Keratinocyte (primary cell): ENCODE measurements at regions not wholly inside any gene's neighbourhood (a gene's known extent, or its start where the extent isn't known, plus 50 kb on each side); places are given as distances from the start of the nearest gene placed in this dataset.

ENCODE experiments used
- DNase-seq: peaks from one replicate; pipeline ENCODE4 v3.0.0-alpha.2; 2011; ENCODE audit warnings: low read depth, missing footprints, low spot score
- FAIRE-seq: peaks from 2 replicates; lab custom pipeline; 2011; peaks lifted over from hg19 to GRCh38; lab: Jason Lieb, UNC
- H2AFZ ChIP-seq: 2 replicates; pipeline ENCODE4 v1.6.0; 2012; ENCODE audit warnings: low read length, control low read depth, inconsistent platforms; ENCODE audit not compliant: control insufficient read depth
- H3K27ac ChIP-seq: 2 replicates; pipeline ENCODE4 v1.5.1; 2011; ENCODE audit warnings: low read length; ENCODE audit not compliant: control insufficient read depth, insufficient read depth
- H3K27me3 ChIP-seq: 3 replicates; pipeline ENCODE4 v1.6.0; 2011; ENCODE audit warnings: low read length; ENCODE audit not compliant: control insufficient read depth, insufficient read depth; ENCODE audit errors: extremely low read depth
- H3K36me3 ChIP-seq, 2 experiments: 2 replicates in 1 of 2; 3 replicates in 1 of 2; pipeline ENCODE4 v1.5.1; 2011; ENCODE audit warnings: low read length in 2 of 2, mild to moderate bottlenecking in 1 of 2; ENCODE audit not compliant: control insufficient read depth in 2 of 2, insufficient read depth in 2 of 2; ENCODE audit errors: extremely low read depth in 1 of 2
- H3K4me1 ChIP-seq: 3 replicates; pipeline ENCODE4 v1.5.1; 2011; ENCODE audit warnings: low read length; ENCODE audit not compliant: control insufficient read depth, insufficient read depth; ENCODE audit errors: extremely low read depth
- H3K4me2 ChIP-seq: 3 replicates; pipeline ENCODE4 v1.6.0; 2011; ENCODE audit warnings: low read depth, low read length; ENCODE audit not compliant: control insufficient read depth, insufficient read depth; ENCODE audit errors: extremely low read depth
- H3K4me3 ChIP-seq, 3 experiments: fragments of 200-600 bp in 1 of 3; sonication (generic) in 1 of 3; 2 replicates in 2 of 3; 3 replicates in 1 of 3; pipeline ENCODE4 v1.5.1; 2011 to 2016; ENCODE audit warnings: low read length in 3 of 3, mild to moderate bottlenecking in 3 of 3, control low read depth in 2 of 3, inconsistent platforms in 1 of 3, low read depth in 1 of 3, mixed read lengths in 1 of 3, mixed run types in 1 of 3, moderate library complexity in 1 of 3; ENCODE audit not compliant: control insufficient read depth in 2 of 3, insufficient read depth in 2 of 3; ENCODE audit errors: extremely low read depth in 1 of 3
- H3K79me2 ChIP-seq: 2 replicates; pipeline ENCODE4 v1.6.0; 2012; ENCODE audit warnings: low read length; ENCODE audit not compliant: control insufficient read depth, insufficient read depth
- H3K9ac ChIP-seq: 3 replicates; pipeline ENCODE4 v1.6.0; 2011; ENCODE audit warnings: low read length; ENCODE audit not compliant: control insufficient read depth, insufficient read depth; ENCODE audit errors: extremely low read depth
- H3K9me1 ChIP-seq: 3 replicates; pipeline ENCODE4 v1.6.0; 2011; ENCODE audit warnings: low read length; ENCODE audit not compliant: control insufficient read depth, insufficient read depth; ENCODE audit errors: extremely low read depth
- H3K9me3 ChIP-seq: 2 replicates; pipeline ENCODE4 v1.5.1; 2012; ENCODE audit warnings: low read depth, low read length; ENCODE audit not compliant: control insufficient read depth
- H4K20me1 ChIP-seq: 3 replicates; pipeline ENCODE4 v1.6.0; 2011; ENCODE audit warnings: low read length; ENCODE audit not compliant: control insufficient read depth, insufficient read depth; ENCODE audit errors: extremely low read depth
- EZH2 ChIP-seq: IDR thresholded peaks from one replicate; pipeline ENCODE4 v1.6.1; 2012; ENCODE audit warnings: inconsistent platforms, mild to moderate bottlenecking, low read length, moderate library complexity
- dilution Hi-C: fragments of 300-500 bp; cut with MboI; formaldehyde crosslinking; loops from one replicate; pipeline ENCODE4 v1.7.0; 2020; ENCODE audit warnings: low sequenced_read_pairs; ENCODE audit not compliant: extremely low pct_ligation_motif_present
- TF ChIP-seq, protein P1 (sequence below), 3 experiments: IDR thresholded peaks in 1 of 3; conservative IDR thresholded peaks in 1 of 3; optimal IDR thresholded peaks in 1 of 3; 2 replicates in 2 of 3; 3 replicates in 1 of 3; pipeline versions ENCODE3 to v1.5.1; 2011; ENCODE audit warnings: low read length in 3 of 3, mild to moderate bottlenecking in 3 of 3, moderate library complexity in 2 of 3, control low read depth in 1 of 3, inconsistent platforms in 1 of 3; ENCODE audit not compliant: insufficient read depth in 2 of 3; ENCODE audit errors: extremely low read depth in 1 of 3

DNA sequence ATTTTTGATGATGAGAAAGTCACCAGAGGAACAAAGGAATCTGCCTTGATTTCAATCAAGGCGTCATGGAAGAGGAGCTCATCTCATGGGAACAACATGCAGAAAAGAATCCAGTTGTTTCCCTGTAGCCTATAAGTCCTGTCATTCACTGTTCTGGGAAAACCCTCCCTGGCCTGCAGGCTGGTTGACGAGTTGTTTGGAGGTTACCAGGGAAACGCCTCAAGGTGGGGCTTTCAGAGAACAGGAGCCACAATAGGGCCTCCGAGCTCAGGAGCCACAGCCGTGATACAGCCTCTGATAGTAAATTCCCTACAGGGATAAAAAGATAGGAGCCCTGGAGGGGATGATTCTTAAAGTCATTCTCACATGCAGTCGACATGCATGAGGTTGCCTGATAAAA, 135.2 kb downstream of the PSMG1 start:
- no peak for TF ChIP-seq EZH2
- DNase-seq (peak; percentile 92), FAIRE-seq (peak; percentile 85)
- Histone ChIP-seq H3K79me2 (no peaks in the 10 kb centered on the region), H3K4me3 (no peak overlapping the region), H3K9me3 (no peaks in the 10 kb centered on the region), H3K9ac (peak overlapping the region; percentile 73), H3K36me3 (no peaks in the 10 kb centered on the region), H3K27me3 (no peaks in the 10 kb centered on the region), H2AFZ (no peak overlapping the region), H3K4me2 (peak overlapping the region; percentile 86), H4K20me1 (no peaks in the 10 kb centered on the region), H3K4me1 (peaks cover 55% of the 10 kb centered on the region), H3K27ac (peak overlapping the region; percentile 98), H3K9me1 (no peaks in the 10 kb centered on the region)
- dilution Hi-C loops, result no loop called here

DNA sequence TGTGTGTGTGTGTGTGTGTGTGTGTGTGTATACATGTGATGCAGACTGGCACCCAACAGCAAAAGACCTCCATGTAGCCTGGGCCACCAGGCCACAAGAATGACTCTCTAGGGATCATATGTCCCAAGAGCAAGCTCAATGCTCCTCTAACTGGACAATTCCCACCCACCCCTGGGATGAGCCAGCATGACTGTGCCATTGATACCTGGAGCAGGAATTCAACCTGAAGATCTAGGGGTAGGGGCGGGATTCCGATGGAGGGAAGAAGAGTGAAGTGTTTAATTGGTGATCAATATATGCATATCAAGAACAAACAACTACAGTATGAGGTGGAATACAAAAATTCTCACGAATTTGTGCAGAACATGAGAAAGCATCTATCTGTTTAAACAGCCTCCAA, 136.2 kb downstream of the PSMG1 start:
- TF ChIP-seq EZH2, result no peak
- TF ChIP-seq, protein P1, sequence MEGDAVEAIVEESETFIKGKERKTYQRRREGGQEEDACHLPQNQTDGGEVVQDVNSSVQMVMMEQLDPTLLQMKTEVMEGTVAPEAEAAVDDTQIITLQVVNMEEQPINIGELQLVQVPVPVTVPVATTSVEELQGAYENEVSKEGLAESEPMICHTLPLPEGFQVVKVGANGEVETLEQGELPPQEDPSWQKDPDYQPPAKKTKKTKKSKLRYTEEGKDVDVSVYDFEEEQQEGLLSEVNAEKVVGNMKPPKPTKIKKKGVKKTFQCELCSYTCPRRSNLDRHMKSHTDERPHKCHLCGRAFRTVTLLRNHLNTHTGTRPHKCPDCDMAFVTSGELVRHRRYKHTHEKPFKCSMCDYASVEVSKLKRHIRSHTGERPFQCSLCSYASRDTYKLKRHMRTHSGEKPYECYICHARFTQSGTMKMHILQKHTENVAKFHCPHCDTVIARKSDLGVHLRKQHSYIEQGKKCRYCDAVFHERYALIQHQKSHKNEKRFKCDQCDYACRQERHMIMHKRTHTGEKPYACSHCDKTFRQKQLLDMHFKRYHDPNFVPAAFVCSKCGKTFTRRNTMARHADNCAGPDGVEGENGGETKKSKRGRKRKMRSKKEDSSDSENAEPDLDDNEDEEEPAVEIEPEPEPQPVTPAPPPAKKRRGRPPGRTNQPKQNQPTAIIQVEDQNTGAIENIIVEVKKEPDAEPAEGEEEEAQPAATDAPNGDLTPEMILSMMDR (optimal IDR thresholded peaks at IDR 0.05 in 1 of 3, IDR thresholded peaks at IDR 0.05 in 1 of 3, conservative IDR thresholded peaks at IDR 0.05 in 1 of 3; ENCODE audit: extremely low read depth in 1 of 3, insufficient read depth in 2 of 3, low read length in 3 of 3), result no peak
- FAIRE-seq (no peak), DNase-seq (no peak)
- H3K4me2 ChIP-seq, result peak overlapping the region; percentile 86
- no peaks in the 10 kb centered on the region for H3K9me3 ChIP-seq
- H4K20me1 ChIP-seq, result no peaks in the 10 kb centered on the region
- no peaks in the 10 kb centered on the region for H3K9me1 ChIP-seq
- H3K27me3 ChIP-seq, result no peaks in the 10 kb centered on the region
- dilution Hi-C loops, result no loop called here
- peak overlapping the region; percentile 73 for H3K9ac ChIP-seq
- peak overlapping the region; percentile 98 for H3K27ac ChIP-seq
- peaks cover 49% of the 10 kb centered on the region for H3K4me1 ChIP-seq
- H3K4me3 ChIP-seq, result no peak overlapping the region
- H3K36me3 ChIP-seq, result no peaks in the 10 kb centered on the region
- H3K79me2 ChIP-seq, result no peaks in the 10 kb centered on the region
- H2AFZ ChIP-seq, result no peak overlapping the region

DNA sequence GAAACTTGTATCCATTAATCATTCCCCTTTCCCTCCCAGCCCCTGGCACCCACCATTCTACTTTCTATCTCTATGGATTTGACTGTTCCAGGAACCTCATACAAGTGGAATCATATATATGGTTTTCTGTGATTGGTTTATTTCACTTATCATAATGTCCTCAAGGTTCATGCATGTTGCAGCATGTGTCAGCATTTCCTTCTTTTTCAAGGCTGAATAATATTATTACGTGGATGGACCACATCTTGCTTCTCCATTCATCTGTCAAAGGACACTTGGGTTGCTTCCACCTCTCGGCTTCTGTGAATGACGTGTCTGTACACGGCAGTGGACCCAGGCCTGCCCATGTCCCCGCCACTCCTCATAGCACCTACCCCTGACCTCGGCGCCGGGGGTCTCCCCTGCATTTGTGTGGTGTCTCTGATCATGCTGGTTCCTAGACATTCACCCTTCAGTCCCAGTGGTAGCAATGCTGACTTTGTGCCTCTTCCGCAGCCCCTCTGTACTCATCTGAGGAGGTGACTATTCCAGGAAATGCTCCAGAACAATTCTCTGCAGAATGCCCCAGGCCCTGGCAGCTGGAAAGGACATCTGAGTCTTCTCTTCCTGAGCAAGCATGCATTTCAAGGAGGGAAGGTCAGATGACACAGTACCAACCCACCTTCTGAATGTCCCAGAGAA, 136.9 kb downstream of the PSMG1 start:
- Histone ChIP-seq H3K9ac (peak overlapping the region; percentile 73), H2AFZ (peak overlapping the region; percentile 36), H3K9me1 (no peaks in the 10 kb centered on the region), H3K27ac (peak overlapping the region; percentile 98), H3K9me3 (no peaks in the 10 kb centered on the region), H3K79me2 (no peaks in the 10 kb centered on the region), H4K20me1 (no peaks in the 10 kb centered on the region), H3K4me2 (peak overlapping the region; percentile 86), H3K4me1 (peaks cover 42% of the 10 kb centered on the region), H3K4me3 (no peak overlapping the region), H3K27me3 (no peaks in the 10 kb centered on the region), H3K36me3 (no peaks in the 10 kb centered on the region)
- dilution Hi-C loops, result no loop called here
- TF ChIP-seq EZH2, result no peak
- TF ChIP-seq, protein P1 (optimal IDR thresholded peaks at IDR 0.05 in 1 of 3, IDR thresholded peaks at IDR 0.05 in 1 of 3, conservative IDR thresholded peaks at IDR 0.05 in 1 of 3; ENCODE audit: extremely low read depth in 1 of 3, insufficient read depth in 2 of 3, low read length in 3 of 3), result no peak
- DNase-seq (no peak), FAIRE-seq (peak; percentile 13)
